ENCODE measurements at regions not wholly inside any gene's neighbourhood (a gene's known extent, or its start where the extent isn't known, plus 50 kb on each side); places are given as distances from the start of the nearest gene placed in this dataset.

- ChIA-PET POLR2A (interaction anchor here (0.6 to 3.6 kb wide), 6 partner anchors 9 to 577 kb away, joined by 3 to 27 read pairs (median 6); no protein-coding TSS in a partner anchor), CTCF (ENCODE audit: unreplicated experiment) (interaction anchor here (1.0 kb wide), 1 partner anchor 9 kb away, joined by 3 read pairs; no protein-coding TSS in a partner anchor)
- Histone ChIP-seq H3K4me1 (ENCODE audit: insufficient read depth, low read length, poor library complexity, severe bottlenecking) (peaks cover 23% of the 10 kb centered on the region), H3K36me3 (ENCODE audit: insufficient read depth, low read length) (no peaks in the 10 kb centered on the region), H3K4me3 (ENCODE audit: low read depth, low read length, poor library complexity, severe bottlenecking) (no peak overlapping the region), H3K9me3 (ENCODE audit: low read length) (no peaks in the 10 kb centered on the region), H3K4me2 (ENCODE audit: low read length) (peak overlapping the region; percentile 59), H4K20me1 (ENCODE audit: insufficient read depth, low read length) (no peaks in the 10 kb centered on the region), H3K27ac (ENCODE audit: low read depth, low read length, poor library complexity, severe bottlenecking) (peak overlapping the region; percentile 48), H3K9me2 (ENCODE audit: insufficient read depth, low read length) (no peaks in the 10 kb centered on the region), H3K79me2 (ENCODE audit: insufficient read depth, low read depth, low read length) (no peaks in the 10 kb centered on the region), H2AFZ (ENCODE audit: low read length) (peak overlapping the region; percentile 93; the same call in 1 of the 2 replicates)
- TF ChIP-seq EZH2phosphoT487 (IDR thresholded peaks at IDR 0.05; ENCODE audit: borderline replicate concordance, low read depth, low read length): no peak
- TF ChIP-seq CTCF (conservative IDR thresholded peaks at IDR 0.05; ENCODE audit: low read length): no peak
- BruUV-seq (replicated peaks): no TSS peak
- no peak for DNase-seq (ENCODE audit: low spot score)
- intact Hi-C loops (cut with micrococcal nuclease; ENCODE audit: unreplicated experiment): loop anchor here (2.0 kb wide), 1 partner anchor 389 kb away; no protein-coding TSS in a partner anchor
Observed at GRCh38 chr13:40191186-40191980, 475.1 kb downstream of the FOXO1 start.

- H3K4me2 ChIP-seq (ENCODE audit: low read length): no peak overlapping the region
- H3K4me1 ChIP-seq (ENCODE audit: insufficient read depth, low read length, poor library complexity, severe bottlenecking): peaks cover 23% of the 10 kb centered on the region
- no peaks in the 10 kb centered on the region for H3K9me3 ChIP-seq (ENCODE audit: low read length)
- no peaks in the 10 kb centered on the region for H4K20me1 ChIP-seq (ENCODE audit: insufficient read depth, low read length)
- ChIA-PET CTCF (ENCODE audit: unreplicated experiment) (no interaction called here), POLR2A (interaction anchor here (1.0 to 3.6 kb wide), 3 partner anchors 8 to 477 kb away, joined by 3 to 27 read pairs (median 4); no protein-coding TSS in a partner anchor)
- intact Hi-C loops (cut with micrococcal nuclease; ENCODE audit: unreplicated experiment): no loop called here
- H2AFZ ChIP-seq (ENCODE audit: low read length): no peak overlapping the region
- H3K9me2 ChIP-seq (ENCODE audit: insufficient read depth, low read length): no peaks in the 10 kb centered on the region
- DNase-seq (ENCODE audit: low spot score): no peak
- H3K79me2 ChIP-seq (ENCODE audit: insufficient read depth, low read depth, low read length): no peaks in the 10 kb centered on the region
- no peak overlapping the region for H3K27ac ChIP-seq (ENCODE audit: low read depth, low read length, poor library complexity, severe bottlenecking)
- H3K36me3 ChIP-seq (ENCODE audit: insufficient read depth, low read length): no peaks in the 10 kb centered on the region
- H3K4me3 ChIP-seq (ENCODE audit: low read depth, low read length, poor library complexity, severe bottlenecking): no peak overlapping the region
- TF ChIP-seq CTCF (conservative IDR thresholded peaks at IDR 0.05; ENCODE audit: low read length) (no peak), EZH2phosphoT487 (IDR thresholded peaks at IDR 0.05; ENCODE audit: borderline replicate concordance, low read depth, low read length) (no peak)
- BruUV-seq (replicated peaks): no TSS peak
Observed at GRCh38 chr13:40192452-40192851, 474.0 kb downstream of the FOXO1 start.

- no peak overlapping the region for H3K27ac ChIP-seq (ENCODE audit: low read depth, low read length, poor library complexity, severe bottlenecking)
- no peaks in the 10 kb centered on the region for H3K9me3 ChIP-seq (ENCODE audit: low read length)
- DNase-seq (ENCODE audit: low spot score): no peak
- H3K4me3 ChIP-seq (ENCODE audit: low read depth, low read length, poor library complexity, severe bottlenecking): no peak overlapping the region
- POLR2A ChIA-PET: interaction anchor here (1.0 to 3.6 kb wide), 4 partner anchors 8 to 477 kb away, joined by 3 to 27 read pairs (median 4); no protein-coding TSS in a partner anchor
- TF ChIP-seq EZH2phosphoT487 (IDR thresholded peaks at IDR 0.05; ENCODE audit: borderline replicate concordance, low read depth, low read length): no peak
- no peak for TF ChIP-seq CTCF (conservative IDR thresholded peaks at IDR 0.05; ENCODE audit: low read length)
- peaks cover 23% of the 10 kb centered on the region for H3K4me1 ChIP-seq (ENCODE audit: insufficient read depth, low read length, poor library complexity, severe bottlenecking)
- no peak overlapping the region for H3K4me2 ChIP-seq (ENCODE audit: low read length)
- no peaks in the 10 kb centered on the region for H3K79me2 ChIP-seq (ENCODE audit: insufficient read depth, low read depth, low read length)
- intact Hi-C loops (cut with micrococcal nuclease; ENCODE audit: unreplicated experiment): no loop called here
- BruUV-seq (replicated peaks): no TSS peak
- H3K36me3 ChIP-seq (ENCODE audit: insufficient read depth, low read length): no peaks in the 10 kb centered on the region
- CTCF ChIA-PET (ENCODE audit: unreplicated experiment): no interaction called here
- no peaks in the 10 kb centered on the region for H3K9me2 ChIP-seq (ENCODE audit: insufficient read depth, low read length)
- H4K20me1 ChIP-seq (ENCODE audit: insufficient read depth, low read length): no peaks in the 10 kb centered on the region
- H2AFZ ChIP-seq (ENCODE audit: low read length): no peak overlapping the region
Observed at GRCh38 chr13:40192858-40193257, 473.6 kb downstream of the FOXO1 start.
